Upper lobe of left lung (tissue), 4 donors: ENCODE measurements at regions not wholly inside any gene's neighbourhood (a gene's known extent, or its start where the extent isn't known, plus 50 kb on each side); places are given as distances from the start of the nearest gene placed in this dataset.

ENCODE experiments used
- POLR2A ChIP-seq, 4 donors: fragments of 450-650 bp; IDR thresholded peaks; one replicate each; pipeline ENCODE4 v1.5.1; 2016 to 2017; ENCODE audit warnings: antibody characterized with exemption in 4 of 4, mild to moderate bottlenecking in 2 of 4
- POLR2AphosphoS5 ChIP-seq, 2 donors: sonication (generic); formaldehyde crosslinking; IDR thresholded peaks; one replicate each; pipeline ENCODE4 v1.5.1; 2017; ENCODE audit warnings: antibody characterized with exemption in 2 of 2

DNA sequence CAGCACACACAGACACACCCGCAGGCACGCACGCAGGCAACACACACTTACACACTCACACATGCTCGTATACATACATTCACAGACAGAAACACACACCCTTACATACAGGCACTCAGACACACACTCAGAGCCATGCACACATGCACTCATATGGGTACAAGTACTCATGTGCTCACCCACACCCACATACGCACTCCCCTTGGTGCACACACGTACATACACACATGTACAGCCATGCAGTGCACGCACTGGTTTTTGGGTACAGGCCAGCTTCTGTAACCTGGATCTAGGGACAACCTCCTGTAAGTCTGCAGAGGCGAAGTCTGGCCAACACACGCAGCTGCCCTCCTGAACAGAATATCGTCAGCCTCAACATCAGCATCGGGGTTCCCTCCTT is 221.3 kb upstream of the RTL1 start:
- no peak for TF ChIP-seq POLR2A (IDR thresholded peaks at IDR 0.05)
- no peak for TF ChIP-seq POLR2AphosphoS5 (IDR thresholded peaks at IDR 0.05)
